ENCODE measurements at regions not wholly inside any gene's neighbourhood (a gene's known extent, or its start where the extent isn't known, plus 50 kb on each side); places are given as distances from the start of the nearest gene placed in this dataset.

- H3K4me3 ChIP-seq (ENCODE audit: control insufficient read depth in 2 of 3, extremely low read depth in 1 of 3, insufficient read depth in 2 of 3, low read depth in 1 of 3, low read length in 3 of 3): no peak overlapping the region
- no peak overlapping the region for H3K9ac ChIP-seq (ENCODE audit: control insufficient read depth, extremely low read depth, insufficient read depth, low read length)
- H3K36me3 ChIP-seq (ENCODE audit: control insufficient read depth in 2 of 2, extremely low read depth in 1 of 2, insufficient read depth in 2 of 2, low read length in 2 of 2): no peaks in the 10 kb centered on the region
- no peak for TF ChIP-seq EZH2 (IDR thresholded peaks at IDR 0.05; ENCODE audit: low read length)
- TF ChIP-seq, protein P1, sequence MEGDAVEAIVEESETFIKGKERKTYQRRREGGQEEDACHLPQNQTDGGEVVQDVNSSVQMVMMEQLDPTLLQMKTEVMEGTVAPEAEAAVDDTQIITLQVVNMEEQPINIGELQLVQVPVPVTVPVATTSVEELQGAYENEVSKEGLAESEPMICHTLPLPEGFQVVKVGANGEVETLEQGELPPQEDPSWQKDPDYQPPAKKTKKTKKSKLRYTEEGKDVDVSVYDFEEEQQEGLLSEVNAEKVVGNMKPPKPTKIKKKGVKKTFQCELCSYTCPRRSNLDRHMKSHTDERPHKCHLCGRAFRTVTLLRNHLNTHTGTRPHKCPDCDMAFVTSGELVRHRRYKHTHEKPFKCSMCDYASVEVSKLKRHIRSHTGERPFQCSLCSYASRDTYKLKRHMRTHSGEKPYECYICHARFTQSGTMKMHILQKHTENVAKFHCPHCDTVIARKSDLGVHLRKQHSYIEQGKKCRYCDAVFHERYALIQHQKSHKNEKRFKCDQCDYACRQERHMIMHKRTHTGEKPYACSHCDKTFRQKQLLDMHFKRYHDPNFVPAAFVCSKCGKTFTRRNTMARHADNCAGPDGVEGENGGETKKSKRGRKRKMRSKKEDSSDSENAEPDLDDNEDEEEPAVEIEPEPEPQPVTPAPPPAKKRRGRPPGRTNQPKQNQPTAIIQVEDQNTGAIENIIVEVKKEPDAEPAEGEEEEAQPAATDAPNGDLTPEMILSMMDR (optimal IDR thresholded peaks at IDR 0.05 in 1 of 3, IDR thresholded peaks at IDR 0.05 in 1 of 3, conservative IDR thresholded peaks at IDR 0.05 in 1 of 3; ENCODE audit: extremely low read depth in 1 of 3, insufficient read depth in 2 of 3, low read length in 3 of 3): no peak
- DNase-seq (ENCODE audit: low read depth, low spot score) (no peak), FAIRE-seq (no peak)
- H3K79me2 ChIP-seq (ENCODE audit: control insufficient read depth, insufficient read depth, low read length): no peaks in the 10 kb centered on the region
- no peak overlapping the region for H2AFZ ChIP-seq (ENCODE audit: control insufficient read depth, low read length)
- H3K27me3 ChIP-seq (ENCODE audit: control insufficient read depth, extremely low read depth, insufficient read depth, low read length): no peaks in the 10 kb centered on the region
- no peaks in the 10 kb centered on the region for H4K20me1 ChIP-seq (ENCODE audit: control insufficient read depth, extremely low read depth, insufficient read depth, low read length)
- H3K4me2 ChIP-seq (ENCODE audit: control insufficient read depth, extremely low read depth, insufficient read depth, low read depth, low read length): no peak overlapping the region
- no peak overlapping the region for H3K27ac ChIP-seq (ENCODE audit: control insufficient read depth, insufficient read depth, low read length)
- no peaks in the 10 kb centered on the region for H3K9me3 ChIP-seq (ENCODE audit: control insufficient read depth, low read depth, low read length)
- no peaks in the 10 kb centered on the region for H3K9me1 ChIP-seq (ENCODE audit: control insufficient read depth, extremely low read depth, insufficient read depth, low read length)
- dilution Hi-C loops (cut with MboI; ENCODE audit: extremely low pct_ligation_motif_present, low sequenced_read_pairs): no loop called here
- H3K4me1 ChIP-seq (ENCODE audit: control insufficient read depth, extremely low read depth, insufficient read depth, low read length): no peaks in the 10 kb centered on the region
Measured at GRCh38 chrX:122055460-122055859, 1008.0 kb downstream of the GLUD2 start.

- FAIRE-seq: no peak
- DNase-seq (ENCODE audit: low read depth, low spot score): no peak
- dilution Hi-C loops (cut with MboI; ENCODE audit: extremely low pct_ligation_motif_present, low sequenced_read_pairs): no loop called here
Measured at GRCh38 chrX:122055979-122056715, 1008.7 kb downstream of the GLUD2 start.

More at GRCh38 chrX:122055979-122056715, 1008.7 kb downstream of the GLUD2 start:
- Histone ChIP-seq H3K9ac (ENCODE audit: control insufficient read depth, extremely low read depth, insufficient read depth, low read length) (no peak overlapping the region), H3K9me1 (ENCODE audit: control insufficient read depth, extremely low read depth, insufficient read depth, low read length) (no peaks in the 10 kb centered on the region), H3K79me2 (ENCODE audit: control insufficient read depth, insufficient read depth, low read length) (no peaks in the 10 kb centered on the region), H3K4me3 (ENCODE audit: control insufficient read depth in 2 of 3, extremely low read depth in 1 of 3, insufficient read depth in 2 of 3, low read depth in 1 of 3, low read length in 3 of 3) (no peak overlapping the region), H3K4me2 (ENCODE audit: control insufficient read depth, extremely low read depth, insufficient read depth, low read depth, low read length) (no peak overlapping the region), H4K20me1 (ENCODE audit: control insufficient read depth, extremely low read depth, insufficient read depth, low read length) (no peaks in the 10 kb centered on the region), H3K9me3 (ENCODE audit: control insufficient read depth, low read depth, low read length) (no peaks in the 10 kb centered on the region), H3K27ac (ENCODE audit: control insufficient read depth, insufficient read depth, low read length) (no peak overlapping the region), H3K36me3 (ENCODE audit: control insufficient read depth in 2 of 2, extremely low read depth in 1 of 2, insufficient read depth in 2 of 2, low read length in 2 of 2) (no peaks in the 10 kb centered on the region), H3K4me1 (ENCODE audit: control insufficient read depth, extremely low read depth, insufficient read depth, low read length) (no peaks in the 10 kb centered on the region), H2AFZ (ENCODE audit: control insufficient read depth, low read length) (no peak overlapping the region), H3K27me3 (ENCODE audit: control insufficient read depth, extremely low read depth, insufficient read depth, low read length) (no peaks in the 10 kb centered on the region)
- TF ChIP-seq, protein P1 (optimal IDR thresholded peaks at IDR 0.05 in 1 of 3, IDR thresholded peaks at IDR 0.05 in 1 of 3, conservative IDR thresholded peaks at IDR 0.05 in 1 of 3; ENCODE audit: extremely low read depth in 1 of 3, insufficient read depth in 2 of 3, low read length in 3 of 3): no peak
- no peak for TF ChIP-seq EZH2 (IDR thresholded peaks at IDR 0.05; ENCODE audit: low read length)

Measured in keratinocyte (primary cell).